ENCODE measurements at regions not wholly inside any gene's neighbourhood (a gene's known extent, or its start where the extent isn't known, plus 50 kb on each side); places are given as distances from the start of the nearest gene placed in this dataset.
"Not testable (repeated sequence)": the region's sequence is repeated elsewhere in the genome, so short reads cannot be mapped to it uniquely, and the experiment has no call there.

GRCh38 chr1:112849425-112850033, 106.5 kb downstream of the SLC16A1 start:
- Mint-ChIP-seq H3K4me1 (peaks cover 0 to 2% (median 0%) of the 10 kb centered on the region in 3 donors), H3K27me3 (peaks cover 39 to 46% of the 10 kb centered on the region in 2 donors), H3K9me3 (no peaks in the 10 kb centered on the region), H3K27ac (no peak overlapping the region), H3K36me3 (no peaks in the 10 kb centered on the region), H3K4me3 (peak overlapping the region in 1 of 3 donors; percentile 52)
- Histone ChIP-seq H3K4me1 (ENCODE audit: control insufficient read depth in 1 of 2, extremely low read depth in 1 of 2, insufficient read depth in 2 of 2, low read length in 2 of 2) (peaks cover 0 to 9% of the 10 kb centered on the region in 2 experiments), H3K4me3 (ENCODE audit: control insufficient read depth in 1 of 2, extremely low read depth in 1 of 2, low read length in 1 of 2) (no peak overlapping the region), H3K36me3 (ENCODE audit: control insufficient read depth in 2 of 2, extremely low read depth in 1 of 2, insufficient read depth in 1 of 2, low read length in 1 of 2) (no peaks in the 10 kb centered on the region), H3K27ac (ENCODE audit: low read length) (no peak overlapping the region), H3K9me3 (no peaks in the 10 kb centered on the region), H3K27me3 (replicated peaks in 1 of 2; ENCODE audit: control insufficient read depth in 2 of 2, extremely low read depth in 1 of 2, insufficient read depth in 2 of 2, low read length in 1 of 2) (peaks cover 4 to 40% of the 10 kb centered on the region in 2 experiments)
- 3% methylated on average over 58 of the region's 58 CpGs for WGBS (ENCODE audit: insufficient coverage)
- ChIA-PET CTCF (no interaction called here), POLR2A (no interaction called here)
- no peak for DNase-seq
- ATAC-seq (replicated peaks in 1 of 4) = no peak

DNA sequence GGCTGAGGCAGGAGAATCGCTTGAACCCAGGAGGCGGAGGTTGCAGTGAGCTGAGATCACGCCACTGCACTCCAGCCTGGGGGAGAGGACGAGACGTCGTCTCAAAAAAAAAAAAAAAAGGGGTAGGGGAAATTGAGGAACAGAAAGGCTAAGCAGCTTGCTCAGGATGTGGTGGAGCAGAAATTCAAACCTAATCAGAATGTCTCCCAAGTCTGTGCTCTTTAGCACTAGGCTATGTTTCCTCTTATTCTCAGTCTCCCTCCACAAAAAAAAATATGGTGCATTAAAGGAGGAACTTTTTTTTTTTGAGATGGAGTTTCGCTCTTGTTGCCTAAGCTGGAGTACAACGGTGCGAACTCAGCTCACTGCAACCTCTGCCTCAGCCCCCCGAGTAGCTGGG, 114.2 kb downstream of the SLC16A1 start:
- Mint-ChIP-seq H3K27me3 (peaks cover 11 to 17% of the 10 kb centered on the region in 2 donors), H3K4me1 (peaks cover 14 to 20% (median 17%) of the 10 kb centered on the region in 3 donors), H3K4me3 (no peak overlapping the region), H3K27ac (no peak overlapping the region), H3K9me3 (no peaks in the 10 kb centered on the region), H3K36me3 (no peaks in the 10 kb centered on the region)
- Histone ChIP-seq H3K9me3 (no peaks in the 10 kb centered on the region), H3K27ac (ENCODE audit: low read length) (no peak overlapping the region), H3K36me3 (ENCODE audit: control insufficient read depth in 2 of 2, extremely low read depth in 1 of 2, insufficient read depth in 1 of 2, low read length in 1 of 2) (no peaks in the 10 kb centered on the region), H3K4me1 (ENCODE audit: control insufficient read depth in 1 of 2, extremely low read depth in 1 of 2, insufficient read depth in 2 of 2, low read length in 2 of 2) (peaks cover 5 to 12% of the 10 kb centered on the region in 2 experiments), H3K27me3 (replicated peaks in 1 of 2; ENCODE audit: control insufficient read depth in 2 of 2, extremely low read depth in 1 of 2, insufficient read depth in 2 of 2, low read length in 1 of 2) (peaks cover 0 to 14% of the 10 kb centered on the region in 2 experiments), H3K4me3 (ENCODE audit: control insufficient read depth in 1 of 2, extremely low read depth in 1 of 2, low read length in 1 of 2) (no peak overlapping the region)
- ChIA-PET CTCF (interaction anchor here in 1 of 2 donors (0.7 kb wide), 1 partner anchor 236 kb away, joined by 4 read pairs; no protein-coding TSS in a partner anchor), POLR2A (no interaction called here)
- DNase-seq (no peak), ATAC-seq (replicated peaks in 1 of 4) (no peak)
- WGBS (ENCODE audit: insufficient coverage) = no CpG with 5 or more reads among the region's 10 CpGs

DNA sequence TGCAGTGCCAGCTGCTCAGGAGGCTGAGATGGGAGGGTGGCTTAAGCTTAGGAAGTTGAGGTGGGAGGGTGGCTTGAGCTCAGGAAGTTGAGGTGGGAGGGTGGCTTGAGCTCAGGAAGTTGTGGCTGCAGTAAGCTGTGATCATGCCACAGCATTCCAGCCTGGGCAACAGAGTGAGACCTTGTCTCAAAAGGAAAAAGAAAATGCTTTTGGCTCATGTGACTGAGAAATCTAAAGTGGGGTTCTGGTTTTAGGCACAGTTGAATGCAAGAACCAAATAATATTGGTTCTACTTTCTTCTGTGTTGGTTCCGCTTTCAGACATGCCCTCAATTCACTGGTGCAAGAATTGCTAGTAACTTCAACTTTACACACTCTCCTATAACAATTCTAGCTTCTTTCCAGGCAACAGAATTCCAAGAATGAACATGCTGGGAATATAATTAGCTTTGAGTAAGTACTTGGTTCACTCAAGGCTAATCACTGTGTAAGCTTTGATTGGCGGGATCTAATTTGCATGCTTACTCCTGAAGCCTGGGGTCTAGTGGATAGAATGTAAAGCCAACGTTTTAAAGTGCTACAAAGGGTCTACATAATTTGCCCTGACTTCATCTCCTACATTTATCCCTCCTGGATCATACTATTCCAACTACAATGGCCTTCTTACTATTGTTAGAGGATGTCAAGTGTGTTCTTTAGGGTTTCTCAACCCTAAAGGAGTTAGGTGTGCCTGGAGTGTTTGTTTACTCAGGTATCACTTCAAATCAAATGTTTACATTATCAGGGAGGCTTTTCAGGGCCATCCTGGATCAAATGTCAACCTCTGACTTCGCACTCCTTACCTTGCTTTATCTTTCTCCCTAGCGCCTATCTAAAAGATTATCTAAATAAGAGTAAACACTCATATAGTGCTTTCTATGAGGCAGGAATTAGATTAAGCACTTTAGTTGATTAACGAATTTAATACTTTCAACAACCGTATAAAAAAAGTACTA, 115.1 kb downstream of the SLC16A1 start:
- WGBS (ENCODE audit: insufficient coverage) = no CpG with 5 or more reads among the region's 7 CpGs
- Mint-ChIP-seq H3K9me3 (no peaks in the 10 kb centered on the region), H3K27me3 (peaks cover 11 to 17% of the 10 kb centered on the region in 2 donors), H3K27ac (no peak overlapping the region), H3K4me1 (peaks cover 14 to 20% (median 17%) of the 10 kb centered on the region in 3 donors), H3K36me3 (no peaks in the 10 kb centered on the region), H3K4me3 (no peak overlapping the region)
- ATAC-seq (replicated peaks in 1 of 4) (peak in 1 of 4 experiments; percentile 30), DNase-seq (peak in 1 of 35 experiments; percentile 19)
- H3K27ac ChIP-seq (ENCODE audit: low read length) = no peak overlapping the region
- no peaks in the 10 kb centered on the region for H3K9me3 ChIP-seq
- H3K4me1 ChIP-seq (ENCODE audit: control insufficient read depth in 1 of 2, extremely low read depth in 1 of 2, insufficient read depth in 2 of 2, low read length in 2 of 2) = peaks cover 5 to 12% of the 10 kb centered on the region in 2 experiments
- H3K36me3 ChIP-seq (ENCODE audit: control insufficient read depth in 2 of 2, extremely low read depth in 1 of 2, insufficient read depth in 1 of 2, low read length in 1 of 2) = no peaks in the 10 kb centered on the region
- peaks cover 0 to 14% of the 10 kb centered on the region in 2 experiments for H3K27me3 ChIP-seq (replicated peaks in 1 of 2; ENCODE audit: control insufficient read depth in 2 of 2, extremely low read depth in 1 of 2, insufficient read depth in 2 of 2, low read length in 1 of 2)
- POLR2A ChIA-PET = no interaction called here
- H3K4me3 ChIP-seq (ENCODE audit: control insufficient read depth in 1 of 2, extremely low read depth in 1 of 2, low read length in 1 of 2) = no peak overlapping the region
- CTCF ChIA-PET = interaction anchor here in 1 of 2 donors (0.6 to 0.9 kb wide), 3 partner anchors 125 to 506 kb away, joined by 3 to 4 read pairs (median 4); no protein-coding TSS in a partner anchor

- Mint-ChIP-seq H3K27ac (no peak overlapping the region), H3K4me3 (no peak overlapping the region), H3K36me3 (no peaks in the 10 kb centered on the region), H3K27me3 (peaks cover 3 to 4% of the 10 kb centered on the region in 2 donors), H3K9me3 (no peaks in the 10 kb centered on the region), H3K4me1 (peaks cover 14% of the 10 kb centered on the region in 3 donors)
- ATAC-seq (replicated peaks in 1 of 4) = no peak
- CTCF ChIA-PET = no interaction called here
- Histone ChIP-seq H3K27ac (ENCODE audit: low read length) (no peak overlapping the region), H3K4me1 (ENCODE audit: control insufficient read depth in 1 of 2, extremely low read depth in 1 of 2, insufficient read depth in 2 of 2, low read length in 2 of 2) (peaks cover 5 to 12% of the 10 kb centered on the region in 2 experiments), H3K4me3 (ENCODE audit: control insufficient read depth in 1 of 2, extremely low read depth in 1 of 2, low read length in 1 of 2) (no peak overlapping the region), H3K36me3 (ENCODE audit: control insufficient read depth in 2 of 2, extremely low read depth in 1 of 2, insufficient read depth in 1 of 2, low read length in 1 of 2) (no peaks in the 10 kb centered on the region), H3K27me3 (replicated peaks in 1 of 2; ENCODE audit: control insufficient read depth in 2 of 2, extremely low read depth in 1 of 2, insufficient read depth in 2 of 2, low read length in 1 of 2) (peaks cover 0 to 8% of the 10 kb centered on the region in 2 experiments), H3K9me3 (no peaks in the 10 kb centered on the region)
- DNase-seq = no peak
- WGBS (ENCODE audit: insufficient coverage) = 74% methylated on average over 3 of the region's 3 CpGs
- POLR2A ChIA-PET = no interaction called here
Observed at GRCh38 chr1:112836642-112837041, 119.4 kb downstream of the SLC16A1 start.

- 56% methylated on average over 1 of the region's 2 CpGs for WGBS (ENCODE audit: insufficient coverage)
- no peaks in the 10 kb centered on the region for H3K36me3 Mint-ChIP-seq
- peaks cover 2 to 6% of the 10 kb centered on the region in 2 donors for H3K27me3 Mint-ChIP-seq
- DNase-seq = no peak
- no peak overlapping the region for H3K27ac Mint-ChIP-seq
- Histone ChIP-seq H3K4me3 (ENCODE audit: control insufficient read depth in 1 of 2, extremely low read depth in 1 of 2, low read length in 1 of 2) (no peak overlapping the region), H3K4me1 (ENCODE audit: control insufficient read depth in 1 of 2, extremely low read depth in 1 of 2, insufficient read depth in 2 of 2, low read length in 2 of 2) (no peaks in the 10 kb centered on the region), H3K27me3 (replicated peaks in 1 of 2; ENCODE audit: control insufficient read depth in 2 of 2, extremely low read depth in 1 of 2, insufficient read depth in 2 of 2, low read length in 1 of 2) (peaks cover 0 to 6% of the 10 kb centered on the region in 2 experiments), H3K36me3 (ENCODE audit: control insufficient read depth in 2 of 2, extremely low read depth in 1 of 2, insufficient read depth in 1 of 2, low read length in 1 of 2) (no peaks in the 10 kb centered on the region), H3K27ac (ENCODE audit: low read length) (no peak overlapping the region), H3K9me3 (no peaks in the 10 kb centered on the region)
- H3K9me3 Mint-ChIP-seq = no peaks in the 10 kb centered on the region
- ATAC-seq (replicated peaks in 1 of 4) = no peak
- no peak overlapping the region for H3K4me3 Mint-ChIP-seq
- no peaks in the 10 kb centered on the region for H3K4me1 Mint-ChIP-seq
- ChIA-PET POLR2A (no interaction called here), CTCF (no interaction called here)
Observed at GRCh38 chr1:112833806-112834205, 118.7 kb upstream of the PPM1J start.

- H3K4me3 ChIP-seq (ENCODE audit: control insufficient read depth in 1 of 2, extremely low read depth in 1 of 2, low read length in 1 of 2); H3K27me3 ChIP-seq (replicated peaks in 1 of 2; ENCODE audit: control insufficient read depth in 2 of 2, extremely low read depth in 1 of 2, insufficient read depth in 2 of 2, low read length in 1 of 2); H3K36me3 Mint-ChIP-seq; H3K4me3 Mint-ChIP-seq; ATAC-seq (replicated peaks in 1 of 4); H3K36me3 ChIP-seq (ENCODE audit: control insufficient read depth in 2 of 2, extremely low read depth in 1 of 2, insufficient read depth in 1 of 2, low read length in 1 of 2); CTCF ChIA-PET; H3K4me1 Mint-ChIP-seq; DNase-seq; H3K27me3 Mint-ChIP-seq; H3K27ac Mint-ChIP-seq; H3K9me3 ChIP-seq; H3K4me1 ChIP-seq (ENCODE audit: control insufficient read depth in 1 of 2, extremely low read depth in 1 of 2, insufficient read depth in 2 of 2, low read length in 2 of 2); H3K27ac ChIP-seq (ENCODE audit: low read length); H3K9me3 Mint-ChIP-seq: not testable (repeated sequence)
- POLR2A ChIA-PET = interaction anchor here in 1 of 2 donors (0.6 kb wide), 1 partner anchor 701 kb away, joined by 3 read pairs; no protein-coding TSS in a partner anchor
- WGBS (ENCODE audit: insufficient coverage) = 94% methylated on average over 2 of the region's 8 CpGs
Observed at GRCh38 chr1:112832259-112832658, 117.1 kb upstream of the PPM1J start.

All from T-cell (primary cell).